Ovary (tissue), 3 donors: ENCODE measurements at regions not wholly inside any gene's neighbourhood (a gene's known extent, or its start where the extent isn't known, plus 50 kb on each side); places are given as distances from the start of the nearest gene placed in this dataset.

Experiments used
- POLR2A ChIP-seq: fragments of 450-650 bp; IDR thresholded peaks from one replicate; pipeline ENCODE4 v1.6.1; 2017; ENCODE audit warnings: antibody characterized with exemption, mild to moderate bottlenecking, moderate library complexity
- TF ChIP-seq, protein P1 (sequence below), 3 donors: fragments of 450-650 bp in 2 of 3; fragments of 200-600 bp in 1 of 3; IDR thresholded peaks; one replicate each; pipeline versions ENCODE4 v1.5.1 to v1.8.0; 2016 to 2022; ENCODE audit warnings: antibody characterized with exemption in 3 of 3, mild to moderate bottlenecking in 1 of 3
- donor health status: DM: no; HTN: no; CAD: no.

DNA sequence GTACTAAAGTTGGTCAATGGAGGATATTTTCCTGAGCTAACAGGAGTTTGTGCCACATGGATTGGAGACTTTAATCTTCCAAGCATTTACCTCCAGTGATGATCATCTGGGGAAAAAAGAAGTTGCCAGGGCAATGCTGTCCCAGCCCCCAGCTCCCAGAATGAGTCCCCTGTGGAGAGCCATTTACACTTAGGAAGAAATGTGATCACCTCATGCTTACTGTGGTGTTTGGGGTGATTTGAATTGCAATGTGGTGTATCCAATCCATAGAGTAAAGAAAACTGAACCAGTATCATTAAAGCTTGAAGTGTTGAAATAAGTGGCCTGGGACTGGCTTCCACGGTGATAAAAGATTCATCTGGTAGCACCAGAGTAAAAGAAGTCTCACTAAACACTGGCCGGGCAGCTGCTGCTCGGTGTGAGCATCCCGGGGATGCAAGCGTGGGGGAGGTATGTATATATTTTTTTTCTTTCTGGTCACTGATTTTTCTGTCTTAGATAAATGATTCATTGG, 117.2 kb upstream of the NTM start:
- TF ChIP-seq, protein P1, sequence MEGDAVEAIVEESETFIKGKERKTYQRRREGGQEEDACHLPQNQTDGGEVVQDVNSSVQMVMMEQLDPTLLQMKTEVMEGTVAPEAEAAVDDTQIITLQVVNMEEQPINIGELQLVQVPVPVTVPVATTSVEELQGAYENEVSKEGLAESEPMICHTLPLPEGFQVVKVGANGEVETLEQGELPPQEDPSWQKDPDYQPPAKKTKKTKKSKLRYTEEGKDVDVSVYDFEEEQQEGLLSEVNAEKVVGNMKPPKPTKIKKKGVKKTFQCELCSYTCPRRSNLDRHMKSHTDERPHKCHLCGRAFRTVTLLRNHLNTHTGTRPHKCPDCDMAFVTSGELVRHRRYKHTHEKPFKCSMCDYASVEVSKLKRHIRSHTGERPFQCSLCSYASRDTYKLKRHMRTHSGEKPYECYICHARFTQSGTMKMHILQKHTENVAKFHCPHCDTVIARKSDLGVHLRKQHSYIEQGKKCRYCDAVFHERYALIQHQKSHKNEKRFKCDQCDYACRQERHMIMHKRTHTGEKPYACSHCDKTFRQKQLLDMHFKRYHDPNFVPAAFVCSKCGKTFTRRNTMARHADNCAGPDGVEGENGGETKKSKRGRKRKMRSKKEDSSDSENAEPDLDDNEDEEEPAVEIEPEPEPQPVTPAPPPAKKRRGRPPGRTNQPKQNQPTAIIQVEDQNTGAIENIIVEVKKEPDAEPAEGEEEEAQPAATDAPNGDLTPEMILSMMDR (IDR thresholded peaks at IDR 0.05), result no peak
- no peak for TF ChIP-seq POLR2A
